ENCODE measurements at regions not wholly inside any gene's neighbourhood (a gene's known extent, or its start where the extent isn't known, plus 50 kb on each side); places are given as distances from the start of the nearest gene placed in this dataset.
"Not testable (repeated sequence)": the region's sequence is repeated elsewhere in the genome, so short reads cannot be mapped to it uniquely, and the experiment has no call there.

GRCh38 chr11:45374130-45374529 lies 88.0 kb upstream of the SYT13 start:
- no peaks in the 10 kb centered on the region for H3K9me3 Mint-ChIP-seq (ENCODE audit: low read depth)
- H3K36me3 Mint-ChIP-seq (ENCODE audit: insufficient read depth): no peaks in the 10 kb centered on the region
- DNase-seq (ENCODE audit: low spot score, unreplicated experiment): no peak
- no peak for TF ChIP-seq CTCF (IDR thresholded peaks at IDR 0.05; ENCODE audit: unreplicated experiment)
- H3K4me3 Mint-ChIP-seq (ENCODE audit: low read depth): no peak overlapping the region
- H3K27ac Mint-ChIP-seq: no peak overlapping the region
- H3K27me3 Mint-ChIP-seq: peaks cover 44% of the 10 kb centered on the region
- H3K4me1 Mint-ChIP-seq (ENCODE audit: low read depth): peaks cover 2% of the 10 kb centered on the region

GRCh38 chr11:45373506-45374035 lies 87.4 kb upstream of the SYT13 start:
- DNase-seq (ENCODE audit: low spot score, unreplicated experiment): no peak
- no peak overlapping the region for H3K4me3 Mint-ChIP-seq (ENCODE audit: low read depth)
- H3K4me1 Mint-ChIP-seq (ENCODE audit: low read depth): peaks cover 2% of the 10 kb centered on the region
- peaks cover 46% of the 10 kb centered on the region for H3K27me3 Mint-ChIP-seq
- TF ChIP-seq CTCF (IDR thresholded peaks at IDR 0.05; ENCODE audit: unreplicated experiment): no peak
- no peaks in the 10 kb centered on the region for H3K36me3 Mint-ChIP-seq (ENCODE audit: insufficient read depth)
- no peaks in the 10 kb centered on the region for H3K9me3 Mint-ChIP-seq (ENCODE audit: low read depth)
- no peak overlapping the region for H3K27ac Mint-ChIP-seq

- not testable (repeated sequence) for H3K9me3 Mint-ChIP-seq (ENCODE audit: low read depth); H3K27ac Mint-ChIP-seq; DNase-seq (ENCODE audit: low spot score, unreplicated experiment); H3K4me3 Mint-ChIP-seq (ENCODE audit: low read depth); H3K4me1 Mint-ChIP-seq (ENCODE audit: low read depth); H3K36me3 Mint-ChIP-seq (ENCODE audit: insufficient read depth)
- peaks cover 54% of the 10 kb centered on the region for H3K27me3 Mint-ChIP-seq
Measured at GRCh38 chr11:45372414-45372813, 86.3 kb upstream of the SYT13 start.

- Mint-ChIP-seq H3K27ac (no peak overlapping the region), H3K9me3 (ENCODE audit: low read depth) (no peaks in the 10 kb centered on the region), H3K27me3 (peaks cover 51% of the 10 kb centered on the region), H3K4me1 (ENCODE audit: low read depth) (peaks cover 2% of the 10 kb centered on the region), H3K4me3 (ENCODE audit: low read depth) (no peak overlapping the region), H3K36me3 (ENCODE audit: insufficient read depth) (no peaks in the 10 kb centered on the region)
- peak; percentile 95 for TF ChIP-seq CTCF (IDR thresholded peaks at IDR 0.05; ENCODE audit: unreplicated experiment)
- DNase-seq (ENCODE audit: low spot score, unreplicated experiment): peak; percentile 86
Measured at GRCh38 chr11:45371251-45372115, 85.3 kb upstream of the SYT13 start.

- peaks cover 44% of the 10 kb centered on the region for H3K27me3 Mint-ChIP-seq
Measured at GRCh38 chr11:45369313-45369712, 83.2 kb upstream of the SYT13 start.

More at GRCh38 chr11:45369313-45369712, 83.2 kb upstream of the SYT13 start:
- no peak for TF ChIP-seq CTCF (IDR thresholded peaks at IDR 0.05; ENCODE audit: unreplicated experiment)
- H3K9me3 Mint-ChIP-seq (ENCODE audit: low read depth): no peaks in the 10 kb centered on the region
- H3K4me1 Mint-ChIP-seq (ENCODE audit: low read depth): peaks cover 2% of the 10 kb centered on the region
- H3K36me3 Mint-ChIP-seq (ENCODE audit: insufficient read depth): no peaks in the 10 kb centered on the region
- no peak overlapping the region for H3K4me3 Mint-ChIP-seq (ENCODE audit: low read depth)
- no peak overlapping the region for H3K27ac Mint-ChIP-seq
- DNase-seq (ENCODE audit: low spot score, unreplicated experiment): no peak
